ENCODE measurements at regions not wholly inside any gene's neighbourhood (a gene's known extent, or its start where the extent isn't known, plus 50 kb on each side); places are given as distances from the start of the nearest gene placed in this dataset.

- no peak for TF ChIP-seq CTCF (IDR thresholded peaks at IDR 0.05; ENCODE audit: extremely low read depth, insufficient read depth, missing control alignments)
- no peak for DNase-seq (ENCODE audit: low spot score)
- in situ Hi-C loops (cut with MboI; ENCODE audit: low pct_unique_long_range_greater_than_20kb, low sequenced_read_pairs, unreplicated experiment): no loop called here
Measured at GRCh38 chr1:56413671-56414199, 165.6 kb downstream of the PLPP3 start.

GRCh38 chr1:56411484-56412180 is 167.7 kb downstream of the PLPP3 start:
- DNase-seq (ENCODE audit: low spot score): no peak
- in situ Hi-C loops (cut with MboI; ENCODE audit: low pct_unique_long_range_greater_than_20kb, low sequenced_read_pairs, unreplicated experiment): no loop called here
- no peak for TF ChIP-seq CTCF (IDR thresholded peaks at IDR 0.05; ENCODE audit: extremely low read depth, insufficient read depth, missing control alignments)

GRCh38 chr1:56411021-56411420 is 168.3 kb downstream of the PLPP3 start:
- in situ Hi-C loops (cut with MboI; ENCODE audit: low pct_unique_long_range_greater_than_20kb, low sequenced_read_pairs, unreplicated experiment): no loop called here
- DNase-seq (ENCODE audit: low spot score): no peak
- TF ChIP-seq CTCF (IDR thresholded peaks at IDR 0.05; ENCODE audit: extremely low read depth, insufficient read depth, missing control alignments): no peak

- no peak for DNase-seq (ENCODE audit: low spot score)
- in situ Hi-C loops (cut with MboI; ENCODE audit: low pct_unique_long_range_greater_than_20kb, low sequenced_read_pairs, unreplicated experiment): no loop called here
- TF ChIP-seq CTCF (IDR thresholded peaks at IDR 0.05; ENCODE audit: extremely low read depth, insufficient read depth, missing control alignments): no peak
Measured at GRCh38 chr1:56410405-56410804, 169.0 kb downstream of the PLPP3 start.

- peak; percentile 19 for DNase-seq (ENCODE audit: low spot score)
- in situ Hi-C loops (cut with MboI; ENCODE audit: low pct_unique_long_range_greater_than_20kb, low sequenced_read_pairs, unreplicated experiment): no loop called here
Measured at GRCh38 chr1:56409112-56409691, 170.2 kb downstream of the PLPP3 start.

GRCh38 chr1:56406821-56407220 is 172.5 kb downstream of the PLPP3 start:
- TF ChIP-seq CTCF (IDR thresholded peaks at IDR 0.05; ENCODE audit: extremely low read depth, insufficient read depth, missing control alignments): no peak
- in situ Hi-C loops (cut with MboI; ENCODE audit: low pct_unique_long_range_greater_than_20kb, low sequenced_read_pairs, unreplicated experiment): no loop called here
- no peak for DNase-seq (ENCODE audit: low spot score)

More at GRCh38 chr1:56409112-56409691, 170.2 kb downstream of the PLPP3 start:
- TF ChIP-seq CTCF (IDR thresholded peaks at IDR 0.05; ENCODE audit: extremely low read depth, insufficient read depth, missing control alignments): peak; percentile 49
